ENCODE measurements at regions not wholly inside any gene's neighbourhood (a gene's known extent, or its start where the extent isn't known, plus 50 kb on each side); places are given as distances from the start of the nearest gene placed in this dataset.

- no peak for DNase-seq (ENCODE audit: low read depth)
- no peak for TF ChIP-seq CTCF (IDR thresholded peaks at IDR 0.05; ENCODE audit: insufficient read depth, low read depth, low read length)
- no peak overlapping the region for H3K4me3 ChIP-seq (ENCODE audit: low read depth, low read length)
These were observed 767.3 kb upstream of the TENM3 start for GRCh38 chr4:181475781-181476507.

GRCh38 chr4:181476508-181476890, 766.7 kb upstream of the TENM3 start:
- no peak overlapping the region for H3K4me3 ChIP-seq (ENCODE audit: low read depth, low read length)
- no peak for TF ChIP-seq CTCF (IDR thresholded peaks at IDR 0.05; ENCODE audit: insufficient read depth, low read depth, low read length)
- DNase-seq (ENCODE audit: low read depth), result no peak

- H3K4me3 ChIP-seq (ENCODE audit: low read depth, low read length), result no peak overlapping the region
- DNase-seq (ENCODE audit: low read depth), result no peak
- no peak for TF ChIP-seq CTCF (IDR thresholded peaks at IDR 0.05; ENCODE audit: insufficient read depth, low read depth, low read length)
These were observed 765.6 kb upstream of the TENM3 start for GRCh38 chr4:181477591-181477990.

GRCh38 chr4:181478656-181479055, 764.5 kb upstream of the TENM3 start:
- H3K4me3 ChIP-seq (ENCODE audit: low read depth, low read length), result no peak overlapping the region
- no peak for TF ChIP-seq CTCF (IDR thresholded peaks at IDR 0.05; ENCODE audit: insufficient read depth, low read depth, low read length)
- no peak for DNase-seq (ENCODE audit: low read depth)

- no peak overlapping the region for H3K4me3 ChIP-seq (ENCODE audit: low read depth, low read length)
- no peak for TF ChIP-seq CTCF (IDR thresholded peaks at IDR 0.05; ENCODE audit: insufficient read depth, low read depth, low read length)
- no peak for DNase-seq (ENCODE audit: low read depth)
These were observed 764.1 kb upstream of the TENM3 start for GRCh38 chr4:181479141-181479540.

GRCh38 chr4:181484396-181484795, 758.8 kb upstream of the TENM3 start:
- DNase-seq (ENCODE audit: low read depth), result no peak
- H3K4me3 ChIP-seq (ENCODE audit: low read depth, low read length), result no peak overlapping the region
- TF ChIP-seq CTCF (IDR thresholded peaks at IDR 0.05; ENCODE audit: insufficient read depth, low read depth, low read length), result no peak

- no peak for DNase-seq (ENCODE audit: low read depth)
- H3K4me3 ChIP-seq (ENCODE audit: low read depth, low read length), result no peak overlapping the region
- TF ChIP-seq CTCF (IDR thresholded peaks at IDR 0.05; ENCODE audit: insufficient read depth, low read depth, low read length), result no peak
These were observed 754.3 kb upstream of the TENM3 start for GRCh38 chr4:181488926-181489325.
